ENCODE measurements at regions not wholly inside any gene's neighbourhood (a gene's known extent, or its start where the extent isn't known, plus 50 kb on each side); places are given as distances from the start of the nearest gene placed in this dataset.

DNA sequence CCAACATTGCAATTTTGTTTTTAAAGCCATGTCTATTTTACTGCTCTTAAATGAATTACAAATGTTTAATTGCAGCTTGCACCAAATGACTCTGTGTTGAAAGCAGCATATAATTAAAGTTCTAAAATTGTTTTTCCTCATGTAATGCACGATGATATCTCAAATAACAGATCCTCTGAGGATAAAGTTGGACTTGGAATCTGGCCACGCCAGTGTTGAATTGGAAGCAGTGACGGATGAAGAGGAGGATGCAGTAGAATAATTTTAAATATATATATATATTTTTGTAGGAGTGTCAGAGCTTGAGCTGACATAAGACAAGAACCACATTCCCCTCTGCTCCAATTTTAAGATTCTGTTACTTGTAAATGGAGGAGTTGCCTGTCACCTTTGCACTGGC, 406.6 kb upstream of the DPPA4 start:
- in situ Hi-C loops (cut with MboI), result no loop called here
- POLR2A ChIA-PET, result no interaction called here

DNA sequence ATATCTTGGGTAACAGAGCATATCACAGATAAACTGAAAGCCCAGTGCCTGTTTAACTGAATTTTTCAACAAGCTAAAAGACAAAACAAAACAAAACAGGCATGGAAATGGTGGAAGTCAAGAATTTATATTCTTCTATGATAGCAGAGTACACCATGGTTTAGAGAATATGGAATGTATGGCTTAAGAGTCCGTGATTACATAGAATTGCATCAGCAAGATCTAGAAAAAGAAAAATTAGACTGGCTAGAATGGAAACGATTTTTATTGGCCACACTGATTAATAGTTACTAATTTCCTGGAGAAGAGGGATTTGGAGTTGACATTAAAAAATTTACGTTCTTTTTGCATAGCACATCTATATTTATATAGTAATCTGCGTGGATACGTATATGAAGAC, 435.2 kb upstream of the DPPA4 start:
- DNase-seq (ENCODE audit: low read depth, low spot score), result no peak
- no peak for FAIRE-seq
- H3K36me3 ChIP-seq (ENCODE audit: control insufficient read depth in 2 of 2, insufficient read depth in 2 of 2, low read length in 1 of 2), result no peaks in the 10 kb centered on the region
- no peaks in the 10 kb centered on the region for H3K4me1 ChIP-seq (ENCODE audit: control insufficient read depth, insufficient read depth, low read length)
- in situ Hi-C loops (cut with MboI), result no loop called here
- H3K4me2 ChIP-seq (ENCODE audit: control insufficient read depth, insufficient read depth), result no peak overlapping the region
- intact Hi-C loops (cut with micrococcal nuclease; ENCODE audit: unreplicated experiment), result no loop called here
- H3K79me2 ChIP-seq (ENCODE audit: control insufficient read depth, insufficient read depth, low read length), result no peaks in the 10 kb centered on the region
- ChIA-PET SMC1A (ENCODE audit: uncharacterized antibody, unreplicated experiment) (no interaction called here), CTCF (no interaction called here), POLR2A (no interaction called here), RAD21 (ENCODE audit: unreplicated experiment) (no interaction called here)
- no peak overlapping the region for H3K27ac ChIP-seq (ENCODE audit: control insufficient read depth, insufficient read depth)
- no peaks in the 10 kb centered on the region for H4K20me1 ChIP-seq (ENCODE audit: control insufficient read depth, insufficient read depth)
- H3K9me3 ChIP-seq (replicated peaks; ENCODE audit: control insufficient read depth, insufficient read depth, low read length), result no peaks in the 10 kb centered on the region
- no TSS peak for BruUV-seq (replicated peaks)
- no peak for ATAC-seq
- H3K4me3 ChIP-seq, result no peak overlapping the region
- no peak overlapping the region for H3K9ac ChIP-seq (ENCODE audit: control insufficient read depth, insufficient read depth, low read length)
- no peaks in the 10 kb centered on the region for H3K27me3 ChIP-seq (replicated peaks in 1 of 2; ENCODE audit: control insufficient read depth in 2 of 2, insufficient read depth in 2 of 2, low read length in 1 of 2)
- 33% methylated on average over 5 of the region's 5 CpGs for WGBS (ENCODE audit: insufficient coverage, insufficient replicate concordance, low lambda C conversion rate, missing lambda C conversion rate)
- H2AFZ ChIP-seq (ENCODE audit: control insufficient read depth, low read depth, low read length), result no peak overlapping the region
- TF ChIP-seq FOS (IDR thresholded peaks at IDR 0.05; ENCODE audit: borderline replicate concordance, extremely low read depth, insufficient read length), result no peak
- no peak for TF ChIP-seq POU2F2 (IDR thresholded peaks at IDR 0.05; ENCODE audit: borderline replicate concordance, low read depth, low read length)
- TF ChIP-seq ETV6 (conservative IDR thresholded peaks at IDR 0.05 in 1 of 2, IDR thresholded peaks at IDR 0.05 in 1 of 2; ENCODE audit: borderline replicate concordance in 1 of 2, low read depth in 1 of 2), result no peak
- TF ChIP-seq, protein P1, sequence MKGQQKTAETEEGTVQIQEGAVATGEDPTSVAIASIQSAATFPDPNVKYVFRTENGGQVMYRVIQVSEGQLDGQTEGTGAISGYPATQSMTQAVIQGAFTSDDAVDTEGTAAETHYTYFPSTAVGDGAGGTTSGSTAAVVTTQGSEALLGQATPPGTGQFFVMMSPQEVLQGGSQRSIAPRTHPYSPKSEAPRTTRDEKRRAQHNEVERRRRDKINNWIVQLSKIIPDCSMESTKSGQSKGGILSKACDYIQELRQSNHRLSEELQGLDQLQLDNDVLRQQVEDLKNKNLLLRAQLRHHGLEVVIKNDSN (IDR thresholded peaks at IDR 0.05; ENCODE audit: borderline replicate concordance, extremely low read length, insufficient read depth, low read depth, low read length), result no peak
- no peak for TF ChIP-seq IKZF1 (conservative IDR thresholded peaks at IDR 0.05)
- TF ChIP-seq NFIC (IDR thresholded peaks at IDR 0.05; ENCODE audit: low read depth, low read length), result no peak
- TF ChIP-seq ATF7 (IDR thresholded peaks at IDR 0.05; ENCODE audit: low read depth), result no peak
- TF ChIP-seq, protein P2, sequence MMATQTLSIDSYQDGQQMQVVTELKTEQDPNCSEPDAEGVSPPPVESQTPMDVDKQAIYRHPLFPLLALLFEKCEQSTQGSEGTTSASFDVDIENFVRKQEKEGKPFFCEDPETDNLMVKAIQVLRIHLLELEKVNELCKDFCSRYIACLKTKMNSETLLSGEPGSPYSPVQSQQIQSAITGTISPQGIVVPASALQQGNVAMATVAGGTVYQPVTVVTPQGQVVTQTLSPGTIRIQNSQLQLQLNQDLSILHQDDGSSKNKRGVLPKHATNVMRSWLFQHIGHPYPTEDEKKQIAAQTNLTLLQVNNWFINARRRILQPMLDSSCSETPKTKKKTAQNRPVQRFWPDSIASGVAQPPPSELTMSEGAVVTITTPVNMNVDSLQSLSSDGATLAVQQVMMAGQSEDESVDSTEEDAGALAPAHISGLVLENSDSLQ (IDR thresholded peaks at IDR 0.05), result no peak
- no peak for TF ChIP-seq RUNX3 (IDR thresholded peaks at IDR 0.05; ENCODE audit: low read length)
- TF ChIP-seq CBX3 (IDR thresholded peaks at IDR 0.05; ENCODE audit: borderline replicate concordance, low read depth), result no peak
- TF ChIP-seq JUND (IDR thresholded peaks at IDR 0.05; ENCODE audit: low read depth, low read length), result no peak
- TF ChIP-seq ESRRA (IDR thresholded peaks at IDR 0.05; ENCODE audit: low read length), result no peak
- TF ChIP-seq RB1 (IDR thresholded peaks at IDR 0.05; ENCODE audit: borderline replicate concordance), result no peak

More for the DNA sequence above, 406.6 kb upstream of the DPPA4 start:
- Histone ChIP-seq H3K79me2 (ENCODE audit: control insufficient read depth, insufficient read depth, low read length) (no peaks in the 10 kb centered on the region), H3K27me3 (replicated peaks in 1 of 2; ENCODE audit: control insufficient read depth in 2 of 2, insufficient read depth in 2 of 2, low read length in 1 of 2) (no peaks in the 10 kb centered on the region), H3K4me2 (ENCODE audit: control insufficient read depth, insufficient read depth) (no peak overlapping the region), H2AFZ (ENCODE audit: control insufficient read depth, low read depth, low read length) (no peak overlapping the region), H4K20me1 (ENCODE audit: control insufficient read depth, insufficient read depth) (no peaks in the 10 kb centered on the region), H3K27ac (ENCODE audit: control insufficient read depth, insufficient read depth) (no peak overlapping the region), H3K9ac (ENCODE audit: control insufficient read depth, insufficient read depth, low read length) (no peak overlapping the region), H3K9me3 (replicated peaks; ENCODE audit: control insufficient read depth, insufficient read depth, low read length) (no peaks in the 10 kb centered on the region), H3K4me1 (ENCODE audit: control insufficient read depth, insufficient read depth, low read length) (no peaks in the 10 kb centered on the region), H3K36me3 (ENCODE audit: control insufficient read depth in 2 of 2, insufficient read depth in 2 of 2, low read length in 1 of 2) (no peaks in the 10 kb centered on the region), H3K4me3 (no peak overlapping the region)
- 5% methylated on average over 3 of the region's 3 CpGs for WGBS (ENCODE audit: insufficient coverage, insufficient replicate concordance, low lambda C conversion rate, missing lambda C conversion rate)
- no peak for FAIRE-seq
- intact Hi-C loops (cut with micrococcal nuclease; ENCODE audit: unreplicated experiment), result no loop called here
- no TSS peak for BruUV-seq (replicated peaks)
- SMC1A ChIA-PET (ENCODE audit: uncharacterized antibody, unreplicated experiment), result interaction anchor here (1.4 kb wide), 1 partner anchor 11 kb away, joined by 3 read pairs; no protein-coding TSS in a partner anchor
- CTCF ChIA-PET, result no interaction called here
- TF ChIP-seq CEBPB (IDR thresholded peaks at IDR 0.05; ENCODE audit: borderline replicate concordance in 1 of 2, low read depth in 2 of 2, low read length in 2 of 2) (no peak), HDGF (IDR thresholded peaks at IDR 0.05) (no peak), TARDBP (IDR thresholded peaks at IDR 0.05; ENCODE audit: borderline replicate concordance) (no peak), TBL1XR1 (IDR thresholded peaks at IDR 0.05; ENCODE audit: low read depth, low read length) (no peak), SREBF1 (IDR thresholded peaks at IDR 0.05; ENCODE audit: low read length) (no peak), ZSCAN29 (IDR thresholded peaks at IDR 0.05) (no peak), POU2F2 (IDR thresholded peaks at IDR 0.05; ENCODE audit: borderline replicate concordance, low read depth, low read length) (no peak), NFYB (IDR thresholded peaks at IDR 0.05; ENCODE audit: insufficient read depth, low read depth, low read length) (no peak)
- RAD21 ChIA-PET (ENCODE audit: unreplicated experiment), result no interaction called here
- DNase-seq (ENCODE audit: low read depth, low spot score), result no peak
- no peak for ATAC-seq

All from GM12878 (cell line).